GM21723 (cell line): ENCODE measurements at regions not wholly inside any gene's neighbourhood (a gene's known extent, or its start where the extent isn't known, plus 50 kb on each side); places are given as distances from the start of the nearest gene placed in this dataset.
"Not testable (repeated sequence)": the region's sequence is repeated elsewhere in the genome, so short reads cannot be mapped to it uniquely, and the experiment has no call there.

Experiments used
- ATAC-seq: cut with Tn5 transposase; IDR thresholded peaks from one replicate; pipeline ENCODE4 v1.9.1; 2021; ENCODE audit warnings: mild to moderate bottlenecking, moderate library complexity; ENCODE audit not compliant: unreplicated experiment

GRCh38 chr9:12204512-12204911 lies 488.7 kb upstream of the TYRP1 start:
- ATAC-seq = no peak

- ATAC-seq = no peak
Measured at GRCh38 chr9:12212860-12213259, 480.3 kb upstream of the TYRP1 start.

GRCh38 chr9:12221470-12221869 lies 471.7 kb upstream of the TYRP1 start:
- no peak for ATAC-seq

- ATAC-seq = no peak
Measured at GRCh38 chr9:12224449-12224848, 468.7 kb upstream of the TYRP1 start.

GRCh38 chr9:12230708-12231107 lies 462.5 kb upstream of the TYRP1 start:
- ATAC-seq = no peak

GRCh38 chr9:12231832-12232231 lies 461.4 kb upstream of the TYRP1 start:
- ATAC-seq = no peak

- no peak for ATAC-seq
Measured at GRCh38 chr9:12232836-12233235, 460.3 kb upstream of the TYRP1 start.

GRCh38 chr9:12253941-12254340 lies 439.2 kb upstream of the TYRP1 start:
- ATAC-seq = no peak

GRCh38 chr9:12266758-12267157 lies 426.4 kb upstream of the TYRP1 start:
- no peak for ATAC-seq

- ATAC-seq = no peak
Measured at GRCh38 chr9:12271421-12271891, 421.7 kb upstream of the TYRP1 start.

GRCh38 chr9:12272471-12273120 lies 420.6 kb upstream of the TYRP1 start:
- no peak for ATAC-seq

GRCh38 chr9:12274577-12274976 lies 418.6 kb upstream of the TYRP1 start:
- no peak for ATAC-seq

GRCh38 chr9:12276505-12276904 lies 416.7 kb upstream of the TYRP1 start:
- no peak for ATAC-seq

GRCh38 chr9:12289711-12290110 lies 403.5 kb upstream of the TYRP1 start:
- ATAC-seq = no peak

GRCh38 chr9:12290166-12290869 lies 402.9 kb upstream of the TYRP1 start:
- ATAC-seq = no peak

- ATAC-seq = no peak
Measured at GRCh38 chr9:12305211-12305610, 388.0 kb upstream of the TYRP1 start.

- no peak for ATAC-seq
Measured at GRCh38 chr9:12314589-12314988, 378.6 kb upstream of the TYRP1 start.

- no peak for ATAC-seq
Measured at GRCh38 chr9:12318732-12319685, 374.2 kb upstream of the TYRP1 start.

- no peak for ATAC-seq
Measured at GRCh38 chr9:12329623-12329985, 363.6 kb upstream of the TYRP1 start.

GRCh38 chr9:12333966-12334365 lies 359.2 kb upstream of the TYRP1 start:
- ATAC-seq = not testable (repeated sequence)

- no peak for ATAC-seq
Measured at GRCh38 chr9:12350775-12351174, 342.4 kb upstream of the TYRP1 start.
